Right cardiac atrium (tissue), 5 donors: ENCODE measurements at regions not wholly inside any gene's neighbourhood (a gene's known extent, or its start where the extent isn't known, plus 50 kb on each side); places are given as distances from the start of the nearest gene placed in this dataset.

Source experiments
- ATAC-seq, 2 donors: fragments of 200-7000 bp; cut with Tn5 transposase; one replicate each; pipeline versions ENCODE4 v1.8.0 to v1.9.1; 2020; ENCODE audit warnings: moderate library complexity in 2 of 2, mild to moderate bottlenecking in 1 of 2
- DNase-seq, 3 donors: peaks; one replicate each; pipeline ENCODE4 v3.0.0-alpha.2; 2020
- H3K27ac ChIP-seq: one replicate; pipeline ENCODE4 v1.5.1; 2013; ENCODE audit warnings: mild to moderate bottlenecking, low read length, control low read depth, moderate library complexity
- H3K27me3 ChIP-seq: one replicate; pipeline ENCODE4 v1.6.1; 2013; ENCODE audit not compliant: control insufficient read depth, insufficient read depth
- H3K4me1 ChIP-seq: one replicate; pipeline ENCODE4 v1.6.1; 2013; ENCODE audit warnings: low read length; ENCODE audit not compliant: control insufficient read depth, insufficient read depth
- H3K4me3 ChIP-seq: one replicate; pipeline ENCODE4 v1.5.1; 2013; ENCODE audit warnings: low read length, control low read depth
- H3K9me3 ChIP-seq: one replicate; pipeline ENCODE4 v1.6.1; 2013; ENCODE audit warnings: low read length; ENCODE audit not compliant: control insufficient read depth
- WGBS: extraction: QIAGEN DNeasy Blood & Tissue Kit; methylation state at CpG from one replicate; pipeline ENCODE4 v1.1.7; 2013; 5-methylcytosine and 5-hydroxymethylcytosine counted together
- intact Hi-C, 4 donors: fragments of 100-400 bp; cut with DNase I; formaldehyde crosslinking; loops; one replicate each; pipeline versions ENCODE4 v1.11.0 to v1.14.0; 2022 to 2023
- donor health status: healthy with polysubstance abuse.
- donor health status: DM: no; HTN: yes; CAD: no.
- donor health status: DM: no; HTN: no; CAD: no.
- donor health status: DM: no; HTN: yes; CAD: no; lungs with severe emphysema.
- donor health status: DM: yes; HTN: yes; CAD: no.

DNA sequence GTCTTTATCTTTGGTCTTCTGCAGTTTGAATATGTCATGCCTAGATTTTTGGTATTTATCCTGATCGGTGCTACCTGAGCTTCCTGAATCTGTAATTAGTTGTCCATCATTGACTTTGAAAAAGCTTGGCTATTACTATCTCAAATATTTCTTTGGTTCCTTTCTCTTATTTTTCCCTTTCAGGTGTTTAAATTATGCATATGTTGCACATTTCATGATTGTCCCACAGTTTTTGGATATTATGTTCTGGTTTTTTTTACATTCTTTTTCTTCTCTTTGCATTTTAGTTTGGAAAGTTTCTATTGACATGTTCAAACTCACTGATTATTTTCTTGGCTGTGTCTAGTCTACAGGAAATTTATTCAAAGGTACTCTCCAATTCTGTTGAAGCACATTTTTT lies 840.3 kb upstream of the LRRC4C start:
- intact Hi-C loops = no loop called here
- ATAC-seq (no peak), DNase-seq (no peak)
- no peak overlapping the region for H3K27ac ChIP-seq
- 85% methylated on average over 1 of the region's 1 CpG for WGBS
- no peak overlapping the region for H3K4me3 ChIP-seq
- H3K9me3 ChIP-seq = no peaks in the 10 kb centered on the region
- no peaks in the 10 kb centered on the region for H3K27me3 ChIP-seq
- no peaks in the 10 kb centered on the region for H3K4me1 ChIP-seq

DNA sequence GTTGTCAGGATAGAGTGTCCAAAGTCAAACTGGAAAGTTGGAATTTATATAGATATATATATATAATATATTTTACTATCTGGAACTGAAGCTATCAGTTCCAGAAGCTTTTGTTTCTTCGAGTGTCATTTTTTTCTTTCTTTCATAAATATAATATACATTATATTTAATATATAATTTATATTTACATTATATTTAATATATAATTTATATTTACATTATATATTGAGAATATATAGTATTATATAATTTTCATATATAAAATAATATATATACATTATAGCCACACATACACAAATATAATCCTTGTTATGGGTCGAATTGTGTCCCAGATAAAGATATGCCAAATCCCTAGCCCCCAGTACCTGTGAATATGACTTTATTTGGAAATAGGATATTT lies 842.3 kb upstream of the LRRC4C start:
- 82% methylated on average over 2 of the region's 2 CpGs for WGBS
- no peak for DNase-seq
- intact Hi-C loops = no loop called here
- Histone ChIP-seq H3K4me3 (no peak overlapping the region), H3K27ac (no peak overlapping the region), H3K4me1 (no peaks in the 10 kb centered on the region), H3K27me3 (no peaks in the 10 kb centered on the region), H3K9me3 (no peaks in the 10 kb centered on the region)
- no peak for ATAC-seq

DNA sequence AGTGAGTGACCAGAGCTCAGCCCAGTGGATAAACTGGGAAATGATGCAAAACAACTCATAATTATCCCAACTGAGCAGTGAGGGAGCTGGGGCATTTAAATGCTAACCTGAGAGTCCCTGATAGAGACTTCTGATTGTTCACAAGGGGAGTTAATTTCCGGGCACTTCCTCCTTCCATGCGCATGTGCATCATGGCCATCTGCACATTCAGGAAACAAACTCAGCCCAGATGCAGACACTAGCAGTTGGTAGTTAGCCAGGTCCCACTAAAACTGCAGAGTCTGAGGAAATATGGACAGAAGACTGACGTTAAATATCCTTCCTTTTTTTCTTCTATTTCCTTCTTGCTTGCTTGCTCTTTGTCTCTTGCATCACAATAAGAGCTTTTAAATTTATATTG lies 852.1 kb upstream of the LRRC4C start:
- Histone ChIP-seq H3K27ac (no peak overlapping the region), H3K27me3 (no peaks in the 10 kb centered on the region), H3K4me3 (no peak overlapping the region), H3K4me1 (no peaks in the 10 kb centered on the region), H3K9me3 (no peaks in the 10 kb centered on the region)
- DNase-seq (no peak), ATAC-seq (no peak)
- WGBS = 37% methylated on average over 3 of the region's 3 CpGs
- intact Hi-C loops = no loop called here

DNA sequence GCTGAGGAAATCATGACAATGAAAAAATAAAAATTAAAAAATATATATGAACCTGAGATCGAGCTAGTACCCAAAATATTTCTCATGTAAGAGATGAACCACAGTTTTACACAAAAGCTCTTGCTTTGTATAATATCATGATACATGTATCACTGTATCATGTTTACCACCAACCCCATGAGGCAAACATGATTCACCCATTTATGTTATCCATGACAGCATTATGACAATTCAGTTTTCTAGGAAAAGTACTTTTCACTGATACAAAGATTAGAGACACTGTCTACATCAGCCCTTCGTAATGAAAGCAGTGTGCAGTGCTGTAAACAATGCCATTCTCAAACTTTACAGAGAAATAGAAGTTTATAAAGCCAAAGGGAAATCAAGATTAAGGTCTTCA lies 852.5 kb upstream of the LRRC4C start:
- no peaks in the 10 kb centered on the region for H3K4me1 ChIP-seq
- WGBS = 53% methylated on average over 2 of the region's 2 CpGs
- H3K9me3 ChIP-seq = no peaks in the 10 kb centered on the region
- no peaks in the 10 kb centered on the region for H3K27me3 ChIP-seq
- no peak for ATAC-seq
- no peak overlapping the region for H3K27ac ChIP-seq
- intact Hi-C loops = no loop called here
- H3K4me3 ChIP-seq = no peak overlapping the region
- no peak for DNase-seq

DNA sequence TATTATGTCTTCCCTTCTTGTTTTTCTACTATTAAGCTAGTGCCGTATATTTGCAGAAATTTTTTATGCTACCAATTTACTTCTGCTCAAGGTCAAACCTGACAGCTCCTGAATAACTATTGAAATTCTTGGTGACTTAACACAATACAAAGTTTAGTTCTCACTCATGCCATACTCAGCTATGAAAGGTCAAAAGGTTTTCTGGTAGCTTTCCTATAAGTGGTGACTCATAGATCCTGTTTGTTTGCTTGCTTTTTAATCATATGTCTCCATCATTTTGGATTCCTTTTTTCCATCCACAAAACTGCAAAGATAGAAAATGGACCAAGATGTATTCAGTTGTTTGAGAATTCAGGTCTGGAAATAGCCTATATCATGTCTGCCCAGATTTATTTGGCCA lies 855.8 kb upstream of the LRRC4C start:
- H3K4me1 ChIP-seq = no peaks in the 10 kb centered on the region
- intact Hi-C loops = no loop called here
- DNase-seq = no peak
- no peak overlapping the region for H3K27ac ChIP-seq
- H3K9me3 ChIP-seq = no peaks in the 10 kb centered on the region
- ATAC-seq = no peak
- H3K27me3 ChIP-seq = no peaks in the 10 kb centered on the region
- WGBS = 68% methylated on average over 1 of the region's 1 CpG
- H3K4me3 ChIP-seq = no peak overlapping the region

DNA sequence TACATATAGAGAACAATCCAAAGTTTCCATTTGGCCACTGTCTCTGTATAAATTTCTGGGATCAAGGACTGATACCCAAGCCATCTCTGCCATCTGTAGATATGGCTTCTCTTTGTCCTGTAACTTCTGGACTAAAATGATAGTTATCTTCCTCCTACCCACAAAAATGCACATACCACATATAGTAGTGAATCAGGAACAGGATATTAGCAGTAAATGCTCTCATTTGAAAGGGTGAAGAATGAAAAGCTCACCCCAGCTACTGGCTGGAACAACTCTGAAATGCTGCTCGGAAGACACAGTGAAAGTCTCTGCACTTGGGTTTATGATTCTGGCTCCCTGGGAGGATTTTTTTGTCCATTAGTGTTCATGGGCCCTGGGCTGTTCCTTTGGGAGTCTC lies 856.4 kb upstream of the LRRC4C start:
- 87% methylated on average over 1 of the region's 1 CpG for WGBS
- Histone ChIP-seq H3K27ac (no peak overlapping the region), H3K4me1 (no peaks in the 10 kb centered on the region), H3K9me3 (no peaks in the 10 kb centered on the region), H3K4me3 (no peak overlapping the region), H3K27me3 (no peaks in the 10 kb centered on the region)
- DNase-seq = no peak
- intact Hi-C loops = no loop called here
- no peak for ATAC-seq

DNA sequence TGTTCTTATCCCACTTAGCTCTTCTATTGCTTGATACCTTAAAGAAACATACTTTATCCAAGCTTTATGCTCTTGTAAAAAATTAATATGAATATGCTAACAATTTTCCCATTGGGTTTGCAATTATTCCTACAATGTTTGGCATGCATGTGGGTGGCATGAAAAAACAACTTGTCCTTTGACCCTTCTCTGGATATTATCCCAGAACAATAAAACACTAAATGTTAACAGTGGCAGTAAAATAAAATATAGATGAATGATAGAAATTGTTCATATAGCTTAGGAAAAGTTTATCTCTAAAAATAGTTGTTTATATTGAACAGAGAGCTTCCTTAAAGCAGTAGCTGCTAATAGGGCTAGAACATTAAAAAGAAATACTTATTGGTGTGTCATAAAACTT lies 860.5 kb upstream of the LRRC4C start:
- Histone ChIP-seq H3K27me3 (no peaks in the 10 kb centered on the region), H3K27ac (no peak overlapping the region), H3K9me3 (no peaks in the 10 kb centered on the region), H3K4me1 (no peaks in the 10 kb centered on the region), H3K4me3 (no peak overlapping the region)
- no peak for ATAC-seq
- intact Hi-C loops = no loop called here
- no peak for DNase-seq

DNA sequence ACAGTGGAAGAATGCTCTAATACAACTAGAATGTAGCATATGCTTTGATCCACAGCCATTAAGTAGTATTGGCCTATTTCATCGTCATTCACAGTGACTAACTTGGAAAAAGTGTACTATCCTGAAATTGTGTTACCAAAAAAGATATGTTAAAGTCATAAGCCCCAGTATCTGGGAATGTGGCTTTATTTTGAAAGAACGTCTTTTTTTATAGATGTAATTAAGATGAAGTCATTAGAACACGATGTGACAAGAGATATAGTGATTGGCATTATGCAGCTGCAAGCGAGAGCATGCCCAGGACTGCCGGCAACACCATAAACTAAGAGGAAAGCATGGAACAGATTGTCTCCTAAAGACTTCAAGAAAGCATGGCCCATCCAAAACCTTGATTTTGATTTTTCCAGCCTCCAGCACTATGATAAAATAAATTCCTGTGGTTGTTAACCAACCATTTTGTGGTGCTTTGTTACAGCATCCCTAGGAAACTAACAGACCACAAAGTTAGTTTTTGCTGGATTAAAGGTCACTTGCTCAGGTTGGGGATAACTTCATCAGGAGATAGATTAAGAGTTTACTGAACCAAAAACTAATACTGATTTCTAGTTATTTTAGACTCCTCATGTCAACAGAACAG lies 870.6 kb upstream of the LRRC4C start:
- 55% methylated on average over 5 of the region's 5 CpGs for WGBS
- Histone ChIP-seq H3K27me3 (no peaks in the 10 kb centered on the region), H3K9me3 (no peaks in the 10 kb centered on the region), H3K4me3 (no peak overlapping the region), H3K27ac (no peak overlapping the region), H3K4me1 (no peaks in the 10 kb centered on the region)
- intact Hi-C loops = no loop called here
- no peak for ATAC-seq
- no peak for DNase-seq

DNA sequence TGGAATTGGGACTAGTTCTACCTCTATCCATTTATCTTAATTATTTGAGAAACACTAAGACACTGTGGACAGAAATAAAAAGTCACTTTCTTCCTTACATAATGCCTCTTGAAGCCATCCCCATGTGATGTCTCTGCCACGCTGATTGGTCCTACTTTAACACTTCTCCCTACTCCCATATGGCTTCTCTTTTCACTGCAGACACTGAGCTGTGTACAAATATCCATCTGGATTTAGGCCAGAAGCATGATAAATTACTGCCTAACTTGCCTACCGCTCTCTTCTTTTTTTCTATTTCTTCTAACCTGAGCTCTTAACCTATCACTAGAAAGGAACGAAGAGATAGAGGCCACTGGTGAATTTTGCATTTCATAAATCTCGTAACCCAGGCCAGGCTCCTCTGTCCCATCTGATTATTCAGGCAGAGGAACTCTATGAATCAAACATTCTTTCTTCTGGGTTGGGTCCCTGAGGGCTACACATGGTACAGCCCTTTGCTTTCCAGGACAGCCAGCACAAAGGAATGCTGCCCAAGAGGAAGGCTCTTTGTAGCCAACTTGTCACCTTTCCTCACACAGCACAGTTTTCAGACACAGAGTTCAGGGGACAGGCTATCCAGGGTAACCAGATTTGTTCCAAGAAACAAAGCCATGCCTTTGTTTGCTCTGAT lies 878.5 kb upstream of the LRRC4C start:
- Histone ChIP-seq H3K4me3 (no peak overlapping the region), H3K9me3 (no peaks in the 10 kb centered on the region), H3K27ac (no peak overlapping the region), H3K27me3 (no peaks in the 10 kb centered on the region), H3K4me1 (no peaks in the 10 kb centered on the region)
- ATAC-seq (no peak), DNase-seq (no peak)
- WGBS = 67% methylated on average over 4 of the region's 4 CpGs
- intact Hi-C loops = no loop called here

DNA sequence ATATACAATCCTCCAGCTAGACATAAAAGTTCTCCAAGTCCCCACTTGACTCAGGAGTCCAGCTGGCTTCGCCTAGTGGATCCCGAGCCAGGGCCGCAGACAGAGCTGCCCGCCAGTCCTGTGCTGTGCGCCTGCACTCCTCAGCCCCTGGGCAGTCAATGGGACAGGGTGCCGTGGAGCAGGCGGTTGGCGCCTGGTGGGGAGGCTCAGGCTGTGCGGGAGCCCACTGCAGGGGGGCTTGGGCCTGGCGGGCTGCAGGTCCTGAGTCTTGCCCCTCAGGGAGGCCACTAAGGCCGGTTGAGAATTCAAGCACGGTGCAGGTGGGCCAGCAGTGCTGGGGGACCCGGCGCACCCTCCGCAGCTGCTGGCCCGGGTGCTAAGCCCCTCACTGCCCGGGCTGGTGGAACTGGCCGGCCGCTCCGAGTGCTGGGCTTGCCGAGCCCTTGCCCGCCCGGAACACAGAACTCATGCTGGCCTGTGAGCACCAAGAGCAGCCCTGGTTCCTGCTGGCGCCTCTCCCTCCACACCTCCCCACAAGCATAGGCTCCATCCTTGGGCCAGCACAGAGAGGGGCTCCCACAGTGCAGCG lies 884.8 kb upstream of the LRRC4C start:
- H3K27me3 ChIP-seq = no peaks in the 10 kb centered on the region
- 96% methylated on average over 25 of the region's 25 CpGs for WGBS
- intact Hi-C loops = no loop called here
- ATAC-seq (no peak), DNase-seq (peak in 1 of 3 donors; percentile 24)
- no peak overlapping the region for H3K4me3 ChIP-seq
- H3K4me1 ChIP-seq = no peaks in the 10 kb centered on the region
- H3K27ac ChIP-seq = no peak overlapping the region
- no peaks in the 10 kb centered on the region for H3K9me3 ChIP-seq

DNA sequence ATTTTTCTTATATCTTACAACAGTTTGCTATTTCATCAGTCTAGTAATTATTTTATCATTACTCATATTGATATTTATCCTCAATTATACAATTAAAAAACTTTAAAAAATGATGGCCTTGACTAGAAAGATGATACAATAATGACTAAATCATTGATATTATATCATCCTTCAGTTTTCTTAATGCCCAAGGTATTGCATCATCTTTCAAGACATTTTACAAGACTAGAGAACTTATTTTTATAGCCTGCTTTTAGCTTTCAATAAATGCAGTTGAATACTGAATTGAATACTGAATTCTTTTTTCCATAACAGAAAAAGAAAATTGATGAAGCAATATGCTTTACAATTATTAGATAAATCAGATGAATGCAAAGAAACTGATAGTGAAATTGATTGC lies 886.5 kb upstream of the LRRC4C start:
- Histone ChIP-seq H3K9me3 (no peaks in the 10 kb centered on the region), H3K4me3 (no peak overlapping the region), H3K27ac (no peak overlapping the region), H3K4me1 (no peaks in the 10 kb centered on the region), H3K27me3 (no peaks in the 10 kb centered on the region)
- ATAC-seq = no peak
- DNase-seq = no peak
- intact Hi-C loops = no loop called here
